Stimulated activated naive CD8-positive, alpha-beta T cell treated with anti-CD3 and anti-CD28 coated beads, Interleukin-15, Interleukin-2, amounts not matched to agents 100 ng/mL and 50 ng/mL, for 24 hours (primary cell): ENCODE measurements at regions not wholly inside any gene's neighbourhood (a gene's known extent, or its start where the extent isn't known, plus 50 kb on each side); places are given as distances from the start of the nearest gene placed in this dataset.

Experiments
- H3K27ac Mint-ChIP-seq: one replicate; pipeline ENCODE4 v1.8.0; 2021; ENCODE audit warnings: mild to moderate bottlenecking, mixed read lengths
- H3K27me3 Mint-ChIP-seq: one replicate; pipeline ENCODE4 v1.8.0; 2021; ENCODE audit warnings: mixed read lengths
- H3K36me3 Mint-ChIP-seq: one replicate; pipeline ENCODE4 v1.8.0; 2021; ENCODE audit warnings: low read depth, mixed read lengths
- H3K4me1 Mint-ChIP-seq: one replicate; pipeline ENCODE4 v1.8.0; 2021; ENCODE audit warnings: low read depth, mixed read lengths
- H3K4me3 Mint-ChIP-seq: one replicate; pipeline ENCODE4 v1.8.0; 2021; ENCODE audit warnings: mild to moderate bottlenecking, mixed read lengths
- H3K9me3 Mint-ChIP-seq: one replicate; pipeline ENCODE4 v1.8.0; 2021; ENCODE audit warnings: mixed read lengths

GRCh38 chr2:234348081-234348480 lies 148.8 kb downstream of the ARL4C start:
- peaks cover 20% of the 10 kb centered on the region for H3K4me1 Mint-ChIP-seq
- no peaks in the 10 kb centered on the region for H3K27me3 Mint-ChIP-seq
- no peak overlapping the region for H3K4me3 Mint-ChIP-seq
- no peak overlapping the region for H3K27ac Mint-ChIP-seq
- peaks cover 2% of the 10 kb centered on the region for H3K36me3 Mint-ChIP-seq
- peaks cover 8% of the 10 kb centered on the region for H3K9me3 Mint-ChIP-seq

GRCh38 chr2:234345921-234346320 lies 151.0 kb downstream of the ARL4C start:
- Mint-ChIP-seq H3K4me1 (peaks cover 20% of the 10 kb centered on the region), H3K36me3 (no peaks in the 10 kb centered on the region), H3K4me3 (no peak overlapping the region), H3K27me3 (no peaks in the 10 kb centered on the region), H3K27ac (no peak overlapping the region), H3K9me3 (no peaks in the 10 kb centered on the region)

GRCh38 chr2:234344012-234344411 lies 152.9 kb downstream of the ARL4C start:
- Mint-ChIP-seq H3K9me3 (peaks cover 8% of the 10 kb centered on the region), H3K27me3 (no peaks in the 10 kb centered on the region), H3K27ac (no peak overlapping the region), H3K36me3 (peaks cover 1% of the 10 kb centered on the region), H3K4me1 (peaks cover 23% of the 10 kb centered on the region), H3K4me3 (no peak overlapping the region)

GRCh38 chr2:234343372-234343771 lies 153.5 kb downstream of the ARL4C start:
- peaks cover 5% of the 10 kb centered on the region for H3K36me3 Mint-ChIP-seq
- H3K4me1 Mint-ChIP-seq: peaks cover 20% of the 10 kb centered on the region
- no peaks in the 10 kb centered on the region for H3K27me3 Mint-ChIP-seq
- H3K4me3 Mint-ChIP-seq: no peak overlapping the region
- no peak overlapping the region for H3K27ac Mint-ChIP-seq
- H3K9me3 Mint-ChIP-seq: peaks cover 12% of the 10 kb centered on the region

GRCh38 chr2:234341306-234341985 lies 155.4 kb downstream of the ARL4C start:
- no peaks in the 10 kb centered on the region for H3K27me3 Mint-ChIP-seq
- H3K36me3 Mint-ChIP-seq: peaks cover 5% of the 10 kb centered on the region
- no peak overlapping the region for H3K27ac Mint-ChIP-seq
- H3K4me1 Mint-ChIP-seq: peaks cover 8% of the 10 kb centered on the region
- H3K4me3 Mint-ChIP-seq: no peak overlapping the region
- H3K9me3 Mint-ChIP-seq: peaks cover 12% of the 10 kb centered on the region

- H3K27me3 Mint-ChIP-seq: no peaks in the 10 kb centered on the region
- peaks cover 12% of the 10 kb centered on the region for H3K9me3 Mint-ChIP-seq
- H3K36me3 Mint-ChIP-seq: peaks cover 5% of the 10 kb centered on the region
- H3K4me3 Mint-ChIP-seq: no peak overlapping the region
- H3K4me1 Mint-ChIP-seq: peaks cover 25% of the 10 kb centered on the region
- no peak overlapping the region for H3K27ac Mint-ChIP-seq
These were observed 157.4 kb downstream of the ARL4C start for GRCh38 chr2:234339501-234339900.

GRCh38 chr2:234339011-234339410 lies 157.9 kb downstream of the ARL4C start:
- no peak overlapping the region for H3K27ac Mint-ChIP-seq
- peaks cover 12% of the 10 kb centered on the region for H3K9me3 Mint-ChIP-seq
- H3K4me1 Mint-ChIP-seq: peaks cover 26% of the 10 kb centered on the region
- H3K4me3 Mint-ChIP-seq: no peak overlapping the region
- H3K36me3 Mint-ChIP-seq: peaks cover 5% of the 10 kb centered on the region
- H3K27me3 Mint-ChIP-seq: no peaks in the 10 kb centered on the region

- Mint-ChIP-seq H3K4me3 (peak overlapping the region; percentile 12), H3K27ac (peak overlapping the region; percentile 86), H3K9me3 (peaks cover 12% of the 10 kb centered on the region), H3K27me3 (no peaks in the 10 kb centered on the region), H3K36me3 (peaks cover 5% of the 10 kb centered on the region), H3K4me1 (peaks cover 44% of the 10 kb centered on the region)
These were observed 161.1 kb downstream of the ARL4C start for GRCh38 chr2:234335661-234336228.

GRCh38 chr2:234334756-234335155 lies 162.1 kb downstream of the ARL4C start:
- Mint-ChIP-seq H3K36me3 (peaks cover 5% of the 10 kb centered on the region), H3K27ac (no peak overlapping the region)

GRCh38 chr2:234334151-234334550 lies 162.7 kb downstream of the ARL4C start:
- peaks cover 40% of the 10 kb centered on the region for H3K4me1 Mint-ChIP-seq

More at GRCh38 chr2:234334756-234335155, 162.1 kb downstream of the ARL4C start:
- Mint-ChIP-seq H3K27me3 (no peaks in the 10 kb centered on the region), H3K4me1 (peaks cover 40% of the 10 kb centered on the region), H3K9me3 (peaks cover 11% of the 10 kb centered on the region), H3K4me3 (no peak overlapping the region)

GRCh38 chr2:234333168-234334130 lies 163.4 kb downstream of the ARL4C start:
- Mint-ChIP-seq H3K27ac (no peak overlapping the region), H3K4me3 (no peak overlapping the region), H3K4me1 (peaks cover 36% of the 10 kb centered on the region), H3K27me3 (no peaks in the 10 kb centered on the region), H3K9me3 (no peaks in the 10 kb centered on the region), H3K36me3 (no peaks in the 10 kb centered on the region)

More at GRCh38 chr2:234334151-234334550, 162.7 kb downstream of the ARL4C start:
- Mint-ChIP-seq H3K27ac (no peak overlapping the region), H3K36me3 (peaks cover 5% of the 10 kb centered on the region), H3K4me3 (no peak overlapping the region), H3K27me3 (no peaks in the 10 kb centered on the region), H3K9me3 (peaks cover 5% of the 10 kb centered on the region)

- H3K27ac Mint-ChIP-seq: peak overlapping the region; percentile 69
- no peaks in the 10 kb centered on the region for H3K9me3 Mint-ChIP-seq
- H3K4me1 Mint-ChIP-seq: peaks cover 44% of the 10 kb centered on the region
- no peaks in the 10 kb centered on the region for H3K27me3 Mint-ChIP-seq
- H3K36me3 Mint-ChIP-seq: no peaks in the 10 kb centered on the region
- H3K4me3 Mint-ChIP-seq: no peak overlapping the region
These were observed 164.9 kb downstream of the ARL4C start for GRCh38 chr2:234331966-234332365.

- H3K27me3 Mint-ChIP-seq: no peaks in the 10 kb centered on the region
- no peak overlapping the region for H3K4me3 Mint-ChIP-seq
- no peaks in the 10 kb centered on the region for H3K9me3 Mint-ChIP-seq
- H3K27ac Mint-ChIP-seq: peak overlapping the region; percentile 69
- H3K4me1 Mint-ChIP-seq: peaks cover 44% of the 10 kb centered on the region
- no peaks in the 10 kb centered on the region for H3K36me3 Mint-ChIP-seq
These were observed 165.3 kb downstream of the ARL4C start for GRCh38 chr2:234331566-234331965.

GRCh38 chr2:234330902-234331301 lies 166.0 kb downstream of the ARL4C start:
- H3K36me3 Mint-ChIP-seq: no peaks in the 10 kb centered on the region
- no peak overlapping the region for H3K4me3 Mint-ChIP-seq
- peak overlapping the region; percentile 52 for H3K27ac Mint-ChIP-seq
- H3K9me3 Mint-ChIP-seq: no peaks in the 10 kb centered on the region
- H3K4me1 Mint-ChIP-seq: peaks cover 39% of the 10 kb centered on the region
- no peaks in the 10 kb centered on the region for H3K27me3 Mint-ChIP-seq
